ENCODE measurements at regions not wholly inside any gene's neighbourhood (a gene's known extent, or its start where the extent isn't known, plus 50 kb on each side); places are given as distances from the start of the nearest gene placed in this dataset.
"Not testable (repeated sequence)": the region's sequence is repeated elsewhere in the genome, so short reads cannot be mapped to it uniquely, and the experiment has no call there.

- DNase-seq: no peak
Measured at GRCh38 chr12:93081810-93082165, 152.7 kb upstream of the EEA1 start.

GRCh38 chr12:93085383-93086287 lies 156.5 kb upstream of the EEA1 start:
- no peak for DNase-seq

DNA sequence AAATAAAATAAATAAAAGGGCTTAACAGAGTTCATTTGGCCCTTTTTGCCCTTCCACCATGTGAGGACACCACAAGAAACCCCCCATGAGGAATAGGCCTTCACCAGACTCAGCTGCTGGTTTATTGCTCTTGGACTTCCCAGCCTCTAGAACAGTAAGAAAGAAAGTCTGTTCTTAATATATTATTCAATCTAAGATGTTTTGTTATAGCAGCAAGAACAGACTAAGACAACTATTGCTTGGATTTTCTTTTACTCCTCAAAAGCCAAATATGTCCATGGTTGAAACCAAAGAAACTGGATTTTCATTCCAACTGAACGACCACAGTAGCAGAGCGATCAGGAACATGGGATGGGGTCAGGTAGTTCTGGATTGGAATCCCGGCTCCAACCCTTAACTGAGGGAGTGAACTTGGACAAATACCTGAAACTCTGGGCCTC lies 157.2 kb upstream of the EEA1 start:
- no peak for DNase-seq

GRCh38 chr12:93087840-93088610 lies 158.9 kb upstream of the EEA1 start:
- DNase-seq: no peak

DNA sequence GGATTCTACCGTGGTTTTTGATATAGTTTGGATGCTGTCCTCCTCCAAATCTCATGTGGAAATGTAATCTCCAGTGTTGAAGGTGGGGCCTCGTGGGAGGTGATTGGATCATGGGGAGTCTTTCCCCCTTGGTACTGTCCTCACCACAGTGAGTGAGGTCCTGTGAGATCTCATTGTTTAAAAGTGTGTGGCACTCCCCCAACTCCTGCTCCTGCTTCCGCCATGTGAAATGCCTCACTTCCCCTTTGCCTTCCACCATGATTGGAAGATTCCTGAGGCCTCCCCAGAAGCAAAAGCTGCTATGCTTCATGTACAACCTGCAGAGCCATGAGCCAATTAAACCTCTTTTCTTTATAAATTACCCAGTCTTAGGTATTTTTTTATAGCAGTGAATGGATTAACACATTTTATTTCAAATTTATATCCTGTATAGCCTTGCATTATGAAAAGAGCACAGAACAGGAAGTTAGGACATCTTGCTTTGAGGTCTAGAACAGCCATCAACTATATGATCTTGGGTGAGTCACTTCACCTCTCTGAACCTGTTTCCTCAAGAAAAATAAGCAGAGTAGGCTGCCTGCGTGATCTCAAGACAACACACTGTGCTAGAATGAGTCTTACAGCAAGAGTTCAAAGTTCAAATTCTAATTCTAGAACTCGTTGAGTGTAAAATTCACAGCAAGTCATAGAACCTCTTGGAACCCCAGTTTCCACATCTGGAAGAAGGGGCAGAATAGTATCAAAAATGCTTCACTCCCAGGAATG lies 160.9 kb upstream of the EEA1 start:
- DNase-seq: no peak

GRCh38 chr12:93090731-93091172 lies 161.7 kb upstream of the EEA1 start:
- no peak for DNase-seq

DNA sequence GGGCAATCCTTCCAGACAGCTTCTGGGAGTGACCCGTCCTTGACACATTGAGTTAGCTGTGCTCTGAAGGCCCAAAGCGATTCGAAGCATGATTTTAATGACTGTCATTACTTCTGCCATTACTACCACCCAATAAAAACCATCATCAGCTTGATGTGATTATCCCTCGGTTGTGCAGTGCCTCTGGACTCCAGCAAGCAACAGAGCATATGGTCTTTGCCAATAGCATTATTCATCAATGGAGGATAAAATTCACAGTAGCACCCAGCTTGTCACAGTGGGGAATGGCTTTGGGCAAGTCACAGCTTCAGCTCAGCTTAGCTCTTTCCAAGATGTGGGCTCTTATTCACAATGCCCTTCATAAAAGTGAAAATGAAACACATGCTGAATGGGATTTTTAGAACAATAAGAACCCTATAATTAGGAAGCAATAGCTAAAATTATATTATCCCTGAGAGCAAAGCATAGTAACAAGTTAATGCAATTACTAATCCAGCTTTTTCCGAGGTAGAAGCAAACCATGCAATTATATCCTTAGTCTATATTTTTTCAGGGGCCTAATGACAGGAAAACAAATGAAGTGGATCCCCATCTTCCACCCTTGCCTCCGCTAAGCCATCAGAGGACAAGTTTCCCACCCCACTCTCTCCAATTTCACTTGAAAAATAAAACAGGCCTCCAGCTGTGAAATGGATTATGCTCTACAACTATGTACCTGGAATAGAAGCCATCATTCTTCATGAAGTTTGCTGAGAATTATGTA lies 163.0 kb upstream of the EEA1 start:
- no peak for DNase-seq

- DNase-seq: no peak
Measured at GRCh38 chr12:93092649-93092945, 163.5 kb upstream of the EEA1 start.

- no peak for DNase-seq
Measured at GRCh38 chr12:93093243-93093642, 164.1 kb upstream of the EEA1 start.

GRCh38 chr12:93094222-93094621 lies 165.1 kb upstream of the EEA1 start:
- not testable (repeated sequence) for DNase-seq

DNA sequence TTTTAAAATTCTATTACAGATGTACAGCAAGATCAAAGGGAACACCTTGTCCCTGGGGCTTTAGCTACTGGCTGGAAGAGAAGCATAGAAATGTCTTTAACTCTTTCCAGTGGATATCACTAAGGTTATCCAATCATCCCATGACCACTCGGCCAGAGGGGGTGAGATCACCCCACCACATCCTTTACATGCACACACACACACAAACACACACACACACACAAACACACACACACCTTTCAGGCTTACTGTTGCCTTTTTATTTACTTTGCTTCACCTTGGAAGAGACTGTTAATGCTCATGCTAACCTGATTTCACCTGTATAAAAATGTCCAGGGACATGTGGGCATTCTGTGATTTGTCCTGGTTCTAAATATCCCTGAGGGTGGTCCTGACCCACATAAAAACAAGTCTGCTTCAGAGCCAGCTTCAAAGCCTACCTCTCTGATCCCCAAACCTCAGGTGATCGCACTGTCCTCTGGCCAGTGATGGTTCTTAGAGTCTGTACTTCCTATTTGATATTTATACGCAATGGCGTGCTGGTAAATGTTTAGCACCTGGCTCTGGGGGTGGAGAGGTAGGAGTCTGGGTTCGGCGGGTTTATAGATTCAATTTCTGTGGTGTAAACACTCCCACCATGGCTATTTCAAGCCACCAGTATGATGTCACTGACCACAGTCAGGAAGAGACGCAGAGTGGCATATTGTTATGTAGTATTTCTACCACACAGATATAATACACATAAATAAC lies 166.1 kb upstream of the EEA1 start:
- DNase-seq: no peak

- no peak for DNase-seq
Measured at GRCh38 chr12:93097417-93097816, 168.3 kb upstream of the EEA1 start.

- DNase-seq: peak; percentile 66
Measured at GRCh38 chr12:93098077-93098476, 169.0 kb upstream of the EEA1 start.

GRCh38 chr12:93099792-93100191 lies 170.7 kb upstream of the EEA1 start:
- DNase-seq: no peak

- DNase-seq: no peak
Measured at GRCh38 chr12:93100610-93101009, 171.5 kb upstream of the EEA1 start.

DNA sequence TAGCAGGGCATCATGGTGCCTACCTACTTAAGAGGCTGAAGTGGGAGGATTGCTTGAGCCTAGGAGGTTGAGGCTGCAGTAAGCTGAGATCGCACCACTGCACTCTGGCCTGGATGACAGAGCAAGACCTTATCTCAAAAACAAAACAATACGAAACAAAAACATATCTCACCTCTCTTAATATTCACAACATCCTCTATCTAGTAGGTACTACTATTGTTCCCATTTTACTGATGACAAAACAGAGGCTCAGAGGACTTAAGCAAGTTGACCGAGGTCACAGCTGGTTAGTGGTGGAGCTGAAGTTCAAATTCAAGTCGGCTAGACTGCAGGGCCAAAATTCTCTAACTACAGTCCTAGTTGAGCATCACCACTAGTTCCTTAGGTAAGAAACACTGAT lies 172.3 kb upstream of the EEA1 start:
- no peak for DNase-seq

- no peak for DNase-seq
Measured at GRCh38 chr12:93102312-93102711, 173.2 kb upstream of the EEA1 start.

GRCh38 chr12:93102744-93103143 lies 173.6 kb upstream of the EEA1 start:
- no peak for DNase-seq

- DNase-seq: no peak
Measured at GRCh38 chr12:93103154-93103553, 174.1 kb upstream of the EEA1 start.

GRCh38 chr12:93104535-93104934 lies 175.4 kb upstream of the EEA1 start:
- no peak for DNase-seq

GRCh38 chr12:93106910-93107309 lies 177.8 kb upstream of the EEA1 start:
- no peak for DNase-seq

Data from activated naive CD4-positive, alpha-beta T cell treated with Interleukin-2 at 50 U/mL for 16 hours (primary cell).